HCT116 (cell line): ENCODE measurements at regions not wholly inside any gene's neighbourhood (a gene's known extent, or its start where the extent isn't known, plus 50 kb on each side); places are given as distances from the start of the nearest gene placed in this dataset.

Experiments
- ATAC-seq: fragments of 200-7000 bp; cut with Tn5 transposase; 2 replicates; pipeline ENCODE4 v1.9.1; 2020; ENCODE audit warnings: mild to moderate bottlenecking, moderate library complexity
- BruUV-seq: library from RNA; stranded (reverse); fragments of 400-500 nt; replicated peaks from 2 replicates; lab custom pipeline; 2021; lab: Mats Ljungman, UMichigan
- CTCF ChIA-PET: fragments of 300-600 bp; sonication (Branson Sonifier 250); formaldehyde crosslinking; loops from one replicate; lab custom pipeline; 2021; ENCODE audit warnings: antibody characterized with exemption; lab: Charles Lee
- POLR2A ChIA-PET: fragments of 300-600, 350-600 bp; sonication (Branson Sonifier 250); formaldehyde crosslinking; loops from one replicate; lab custom pipeline; 2021; ENCODE audit warnings: antibody characterized with exemption; lab: Charles Lee
- RAD21 ChIA-PET, 2 experiments: fragments of 300-600 bp; sonication (Branson Sonifier 250); formaldehyde crosslinking; loops; one replicate each; lab custom pipeline; 2023; ENCODE audit warnings: low total read pairs in 2 of 2; ENCODE audit not compliant: uncharacterized antibody in 2 of 2, unreplicated experiment in 2 of 2, low non-redundant PET in 1 of 2; lab: Charles Lee
- DNase-seq: peaks from one replicate; pipeline ENCODE4 v3.0.0-alpha.2; 2010; ENCODE audit warnings: low read depth, low spot score
- H2AFZ ChIP-seq: fragments of 200-600 bp; shearing (Covaris generic), sonication (generic); 2 replicates; pipeline ENCODE4 v1.6.1; 2017; ENCODE audit warnings: low read depth, mixed run types, mixed read lengths, antibody characterized with exemption, low read length; ENCODE audit not compliant: poor library complexity, severe bottlenecking
- H3K27ac ChIP-seq: 2 replicates; pipeline ENCODE4 v1.5.1; 2012; ENCODE audit warnings: low read depth, low read length
- H3K27me3 ChIP-seq: fragments of 200-600 bp; sonication (generic); 2 replicates; pipeline ENCODE4 v1.6.1; 2016; ENCODE audit warnings: mixed run types, low read length, mixed read lengths; ENCODE audit not compliant: insufficient read depth
- H3K36me3 ChIP-seq, 2 experiments: fragments of 200-500 bp in 1 of 2; fragments of 200-600 bp in 1 of 2; sonication (Bioruptor generic) in 1 of 2; sonication (generic) in 1 of 2; 2 replicates each; pipeline versions ENCODE4 v1.5.1 to v1.6.1; 2014 to 2016; ENCODE audit warnings: low read length in 2 of 2, inconsistent platforms in 1 of 2, mixed read lengths in 1 of 2, mixed run types in 1 of 2; ENCODE audit not compliant: insufficient read depth in 2 of 2, control insufficient read depth in 1 of 2
- H3K4me1 ChIP-seq, 2 experiments: fragments of 200-600 bp in 1 of 2; sonication (generic) in 1 of 2; 2 replicates each; pipeline versions ENCODE4 v1.5.1 to v1.6.1; 2012 to 2017; ENCODE audit warnings: low read length in 2 of 2, inconsistent platforms in 1 of 2, mild to moderate bottlenecking in 1 of 2, mixed read lengths in 1 of 2, mixed run types in 1 of 2, moderate library complexity in 1 of 2; ENCODE audit not compliant: insufficient read depth in 2 of 2, control insufficient read depth in 1 of 2
- H3K4me2 ChIP-seq: fragments of 200-600 bp; sonication (generic); 2 replicates; pipeline ENCODE4 v1.6.1; 2017; ENCODE audit warnings: mixed run types, low read length, mixed read lengths
- H3K4me3 ChIP-seq, 2 experiments: fragments of 200-600 bp in 1 of 2; sonication (generic) in 1 of 2; replicated peaks in 1 of 2; 2 replicates each; pipeline ENCODE4 v1.5.1; 2011 to 2016; ENCODE audit warnings: low read length in 2 of 2, control low read depth in 1 of 2, low read depth in 1 of 2, mild to moderate bottlenecking in 1 of 2, mixed read lengths in 1 of 2, mixed run types in 1 of 2
- H3K79me2 ChIP-seq: fragments of 200-600 bp; sonication (generic); 2 replicates; pipeline ENCODE4 v1.6.1; 2017; ENCODE audit warnings: mild to moderate bottlenecking, mixed run types, low read length, moderate library complexity, mixed read lengths; ENCODE audit not compliant: insufficient read depth
- H3K9ac ChIP-seq: fragments of 200-600 bp; sonication (generic); 2 replicates; pipeline ENCODE4 v1.6.1; 2016; ENCODE audit warnings: low read length, mixed read lengths
- H3K9me2 ChIP-seq: fragments of 200-600 bp; sonication (generic), shearing (Covaris generic); 2 replicates; pipeline ENCODE4 v1.6.1; 2017; ENCODE audit warnings: mixed run types, mild to moderate bottlenecking, moderate library complexity; ENCODE audit not compliant: insufficient read depth
- H3K9me3 ChIP-seq, 2 experiments: fragments of 200-500 bp in 1 of 2; fragments of 200-600 bp in 1 of 2; sonication (Bioruptor generic) in 1 of 2; sonication (generic) in 1 of 2; 2 replicates each; pipeline ENCODE4 v1.6.1; 2014 to 2017; ENCODE audit warnings: low read length in 2 of 2, mixed read lengths in 2 of 2, inconsistent platforms in 1 of 2, low read depth in 1 of 2, mild to moderate bottlenecking in 1 of 2, mixed run types in 1 of 2, moderate library complexity in 1 of 2; ENCODE audit not compliant: control insufficient read depth in 1 of 2, insufficient read depth in 1 of 2
- H4K20me1 ChIP-seq: fragments of 200-600 bp; sonication (generic), shearing (Covaris generic); 2 replicates; pipeline ENCODE4 v1.6.1; 2017; ENCODE audit warnings: mixed run types, mild to moderate bottlenecking, moderate library complexity; ENCODE audit not compliant: insufficient read depth
- CBX3 ChIP-seq: IDR thresholded peaks from 2 replicates; pipeline ENCODE4 v1.6.1; 2012; ENCODE audit warnings: low read depth
- CEBPB ChIP-seq: IDR thresholded peaks from 2 replicates; pipeline ENCODE4 v1.6.1; 2012; ENCODE audit warnings: low read depth
- EGR1 ChIP-seq: IDR thresholded peaks from 2 replicates; pipeline ENCODE4 v1.6.1; 2012; ENCODE audit warnings: low read depth
- ELF1 ChIP-seq: IDR thresholded peaks from 2 replicates; pipeline ENCODE4 v1.6.1; 2012; ENCODE audit warnings: low read depth, borderline replicate concordance
- EZH2 ChIP-seq: fragments of 200-600 bp; sonication (generic); IDR thresholded peaks from 2 replicates; pipeline ENCODE4 v1.6.1; 2017; ENCODE audit warnings: antibody characterized with exemption, mixed run types
- JUND ChIP-seq: IDR thresholded peaks from 2 replicates; pipeline ENCODE4 v1.6.1; 2012
- MAX ChIP-seq: IDR thresholded peaks from 2 replicates; pipeline ENCODE4 v1.6.1; 2012
- POLR2A ChIP-seq: IDR thresholded peaks from 2 replicates; pipeline ENCODE4 v1.7.0; 2011; ENCODE audit warnings: borderline replicate concordance; ENCODE audit not compliant: insufficient read depth, insufficient read length; ENCODE audit errors: extremely low read depth
- POLR2AphosphoS5 ChIP-seq: IDR thresholded peaks from 2 replicates; pipeline ENCODE4 v1.6.1; 2011; ENCODE audit warnings: mild to moderate bottlenecking, low read depth, low read length, moderate library complexity
- REST ChIP-seq: IDR thresholded peaks from 2 replicates; pipeline ENCODE4 v1.6.1; 2012; ENCODE audit warnings: low read depth
- SRF ChIP-seq: IDR thresholded peaks from 2 replicates; pipeline ENCODE4 v1.6.1; 2012; ENCODE audit warnings: low read depth
- YY1 ChIP-seq: IDR thresholded peaks from 2 replicates; pipeline ENCODE4 v1.6.1; 2011; ENCODE audit warnings: low read length, low read depth, moderate library complexity, mild to moderate bottlenecking; ENCODE audit not compliant: insufficient replicate concordance; ENCODE audit errors: extremely low read depth
- ZFX ChIP-seq: fragments of 450-650 bp; IDR thresholded peaks from 2 replicates; pipeline ENCODE4 v1.6.1; 2017
- ZNF274 ChIP-seq: fragments of 200-500 bp; sonication (Bioruptor generic); IDR thresholded peaks from 2 replicates; pipeline ENCODE4 v1.6.1; 2014; ENCODE audit warnings: mild to moderate bottlenecking, low read depth, low read length, inconsistent platforms
- intact Hi-C: fragments of 100-400 bp; cut with micrococcal nuclease; formaldehyde crosslinking; loops from 2 replicates; pipeline ENCODE4 v1.10.0; 2022
- TF ChIP-seq, protein P1 (sequence below): IDR thresholded peaks from 2 replicates; pipeline ENCODE4 v1.6.1; 2012

GRCh38 chr2:65678779-65679391 lies 246.5 kb upstream of the SPRED2 start:
- H4K20me1 ChIP-seq = no peaks in the 10 kb centered on the region
- H3K9me2 ChIP-seq = no peaks in the 10 kb centered on the region
- no peak overlapping the region for H3K4me3 ChIP-seq
- no peaks in the 10 kb centered on the region for H3K4me1 ChIP-seq
- H2AFZ ChIP-seq = no peak overlapping the region
- H3K27me3 ChIP-seq = 0 out of 2 replicates have a peak, but pooled peaks cover 10% of the 10 kb centered on the region
- no TSS peak for BruUV-seq
- H3K9me3 ChIP-seq = no peaks in the 10 kb centered on the region
- intact Hi-C loops = no loop called here
- CTCF ChIA-PET = no interaction called here
- H3K27ac ChIP-seq = no peak overlapping the region
- RAD21 ChIA-PET = no interaction called here
- H3K4me2 ChIP-seq = no peak overlapping the region
- no peaks in the 10 kb centered on the region for H3K79me2 ChIP-seq
- POLR2A ChIA-PET = no interaction called here
- no peak for ATAC-seq
- TF ChIP-seq ZFX (no peak), JUND (no peak), YY1 (no peak), SRF (no peak), EZH2 (no peak), EGR1 (no peak), MAX (no peak), ZNF274 (no peak), CBX3 (no peak), REST (no peak), POLR2A (no peak), CEBPB (no peak), ELF1 (no peak), POLR2AphosphoS5 (no peak)
- TF ChIP-seq, protein P1, sequence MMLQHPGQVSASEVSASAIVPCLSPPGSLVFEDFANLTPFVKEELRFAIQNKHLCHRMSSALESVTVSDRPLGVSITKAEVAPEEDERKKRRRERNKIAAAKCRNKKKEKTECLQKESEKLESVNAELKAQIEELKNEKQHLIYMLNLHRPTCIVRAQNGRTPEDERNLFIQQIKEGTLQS = no peak
- no peak overlapping the region for H3K9ac ChIP-seq
- no peaks in the 10 kb centered on the region for H3K36me3 ChIP-seq
- DNase-seq = no peak
